ENCODE measurements at regions not wholly inside any gene's neighbourhood (a gene's known extent, or its start where the extent isn't known, plus 50 kb on each side); places are given as distances from the start of the nearest gene placed in this dataset.

- no peak for DNase-seq
- no peak for ATAC-seq
- TF ChIP-seq CTCF (IDR thresholded peaks at IDR 0.05) = no peak
- intact Hi-C loops (cut with DNase I) = no loop called here
- Histone ChIP-seq H3K4me3 (no peak overlapping the region), H3K27ac (no peak overlapping the region), H3K4me1 (no peaks in the 10 kb centered on the region), H3K27me3 (ENCODE audit: low read depth) (no peaks in the 10 kb centered on the region), H3K36me3 (no peaks in the 10 kb centered on the region), H3K9me3 (no peaks in the 10 kb centered on the region)
Observed at GRCh38 chr7:12814107-12814506, 126.7 kb downstream of the ARL4A start.

DNA sequence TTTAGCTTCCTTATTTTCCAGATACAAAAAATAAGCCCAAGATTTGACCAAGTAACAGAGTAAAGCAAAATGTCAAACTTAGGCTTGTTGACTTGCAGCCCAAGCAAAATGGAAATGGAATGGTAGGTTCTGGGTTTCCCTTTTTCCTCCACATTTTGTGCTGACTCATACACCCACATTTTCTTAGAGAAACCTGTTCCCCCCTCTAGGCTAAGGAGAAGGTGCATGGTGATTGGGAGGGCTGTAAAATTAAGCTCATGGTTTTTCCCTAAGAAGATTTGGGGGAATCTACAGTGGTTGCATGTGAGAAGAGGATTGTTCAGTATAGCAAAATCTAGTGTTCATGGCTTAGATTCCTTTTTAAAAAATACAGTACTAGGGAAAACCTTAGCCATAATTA lies 127.4 kb downstream of the ARL4A start:
- ATAC-seq = no peak
- H3K4me3 ChIP-seq = no peak overlapping the region
- no peak for TF ChIP-seq CTCF (IDR thresholded peaks at IDR 0.05)
- H3K36me3 ChIP-seq = no peaks in the 10 kb centered on the region
- H3K9me3 ChIP-seq = no peaks in the 10 kb centered on the region
- H3K27ac ChIP-seq = no peak overlapping the region
- no peaks in the 10 kb centered on the region for H3K27me3 ChIP-seq (ENCODE audit: low read depth)
- intact Hi-C loops (cut with DNase I) = no loop called here
- no peak for DNase-seq
- no peaks in the 10 kb centered on the region for H3K4me1 ChIP-seq

- Histone ChIP-seq H3K27me3 (ENCODE audit: low read depth) (no peaks in the 10 kb centered on the region), H3K4me3 (no peak overlapping the region), H3K9me3 (no peaks in the 10 kb centered on the region), H3K27ac (no peak overlapping the region), H3K4me1 (no peaks in the 10 kb centered on the region), H3K36me3 (no peaks in the 10 kb centered on the region)
- ATAC-seq (no peak), DNase-seq (no peak)
- intact Hi-C loops (cut with DNase I) = no loop called here
- TF ChIP-seq CTCF (IDR thresholded peaks at IDR 0.05) = no peak
Observed at GRCh38 chr7:12815426-12815825, 128.0 kb downstream of the ARL4A start.

DNA sequence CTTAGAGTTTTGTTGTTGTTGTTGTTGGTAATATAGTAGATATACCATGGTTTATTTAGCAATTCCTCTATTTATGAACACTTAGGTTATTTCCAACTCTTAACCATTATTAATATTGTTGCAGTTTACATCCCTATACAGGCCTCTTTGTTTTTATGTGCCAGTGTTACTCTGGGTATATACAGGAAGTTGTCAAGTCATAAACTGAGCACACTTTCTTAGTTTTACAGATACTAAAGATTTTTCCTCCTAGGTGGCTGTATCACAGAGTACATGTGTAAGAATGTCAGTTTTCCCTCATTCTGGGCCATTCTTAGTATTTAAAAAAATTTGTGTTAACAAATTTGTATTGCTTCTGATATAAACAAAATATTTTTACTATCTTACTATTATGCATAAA lies 128.4 kb downstream of the ARL4A start:
- H3K4me1 ChIP-seq = no peaks in the 10 kb centered on the region
- no peak overlapping the region for H3K27ac ChIP-seq
- intact Hi-C loops (cut with DNase I) = no loop called here
- H3K4me3 ChIP-seq = no peak overlapping the region
- no peak for DNase-seq
- no peak for TF ChIP-seq CTCF (IDR thresholded peaks at IDR 0.05)
- no peaks in the 10 kb centered on the region for H3K9me3 ChIP-seq
- H3K27me3 ChIP-seq (ENCODE audit: low read depth) = no peaks in the 10 kb centered on the region
- no peak for ATAC-seq
- H3K36me3 ChIP-seq = no peaks in the 10 kb centered on the region

DNA sequence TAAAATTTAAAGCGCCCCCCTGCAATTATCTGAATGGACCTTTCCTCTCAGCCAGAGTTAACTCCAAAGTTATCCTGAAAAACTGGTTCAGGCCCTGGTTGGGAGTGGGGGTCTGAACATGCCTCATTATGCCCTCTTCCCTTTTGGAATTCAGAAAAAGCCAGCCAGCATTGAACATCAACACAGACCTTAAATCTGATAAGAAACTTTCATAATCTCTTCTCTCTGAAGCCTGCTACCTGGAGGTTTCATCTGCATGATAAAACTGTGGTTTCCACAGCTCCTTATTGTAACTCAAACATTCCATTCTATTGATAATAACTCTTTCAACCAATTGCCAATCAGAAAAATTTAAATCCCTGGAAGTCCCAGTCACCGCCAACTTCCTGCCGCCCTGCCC lies 133.3 kb downstream of the ARL4A start:
- no peak for ATAC-seq
- H3K4me3 ChIP-seq = no peak overlapping the region
- H3K4me1 ChIP-seq = no peaks in the 10 kb centered on the region
- H3K9me3 ChIP-seq = no peaks in the 10 kb centered on the region
- intact Hi-C loops (cut with DNase I) = no loop called here
- no peak overlapping the region for H3K27ac ChIP-seq
- H3K27me3 ChIP-seq (ENCODE audit: low read depth) = no peaks in the 10 kb centered on the region
- H3K36me3 ChIP-seq = no peaks in the 10 kb centered on the region
- no peak for DNase-seq
- TF ChIP-seq CTCF (IDR thresholded peaks at IDR 0.05) = no peak

GRCh38 chr7:12821746-12822145 lies 134.3 kb downstream of the ARL4A start:
- DNase-seq (no peak), ATAC-seq (no peak)
- H3K36me3 ChIP-seq = no peaks in the 10 kb centered on the region
- no peak for TF ChIP-seq CTCF (IDR thresholded peaks at IDR 0.05)
- no peaks in the 10 kb centered on the region for H3K9me3 ChIP-seq
- H3K27me3 ChIP-seq (ENCODE audit: low read depth) = no peaks in the 10 kb centered on the region
- no peaks in the 10 kb centered on the region for H3K4me1 ChIP-seq
- no peak overlapping the region for H3K4me3 ChIP-seq
- no peak overlapping the region for H3K27ac ChIP-seq
- intact Hi-C loops (cut with DNase I) = no loop called here

Data from lower lobe of right lung (tissue), 2 donors.